22Rv1 (cell line): ENCODE measurements at regions not wholly inside any gene's neighbourhood (a gene's known extent, or its start where the extent isn't known, plus 50 kb on each side); places are given as distances from the start of the nearest gene placed in this dataset.

ENCODE experiments used
- CTCF ChIP-seq: fragments of 450-650 bp; IDR thresholded peaks from 2 replicates; pipeline ENCODE4 v1.5.1; 2017; ENCODE audit warnings: mild to moderate bottlenecking
- ZFX ChIP-seq: fragments of 450-650 bp; IDR thresholded peaks from 2 replicates; pipeline ENCODE4 v1.6.1; 2017; ENCODE audit warnings: antibody characterized with exemption, borderline replicate concordance

DNA sequence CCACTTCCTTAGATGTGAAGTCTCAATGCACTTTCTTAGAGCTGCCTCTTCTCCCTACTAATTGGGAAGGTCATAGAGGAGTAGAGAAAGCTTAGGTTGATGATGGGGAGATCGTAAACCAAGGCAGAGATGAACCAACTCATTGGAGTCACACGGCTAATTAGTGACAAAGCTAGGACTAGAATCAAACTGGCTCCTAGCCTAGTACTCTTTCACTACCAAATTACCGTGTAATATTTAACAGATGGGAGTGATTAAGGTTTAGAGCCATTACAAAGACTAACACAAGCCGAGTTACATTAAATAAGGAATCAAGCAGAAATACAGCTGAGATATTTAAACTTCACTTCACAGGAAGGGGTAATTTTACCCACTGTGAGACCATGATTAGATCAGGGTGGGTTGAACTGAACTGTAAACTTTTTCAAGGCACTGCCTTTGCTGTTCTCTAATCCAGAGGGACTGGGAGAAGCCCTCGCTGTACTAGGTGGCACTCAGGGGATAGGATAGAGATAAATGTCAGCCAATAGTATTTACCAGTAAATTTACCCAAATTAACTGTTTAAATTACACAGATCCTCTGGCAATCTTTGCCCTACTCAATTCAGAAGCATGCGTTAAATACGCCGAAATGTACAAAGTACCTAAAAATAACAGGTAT, 166.4 kb upstream of the PIK3R1 start:
- TF ChIP-seq CTCF (no peak), ZFX (no peak)
